Germinal center (tissue), 1 donor: ENCODE measurements at regions not wholly inside any gene's neighbourhood (a gene's known extent, or its start where the extent isn't known, plus 50 kb on each side); places are given as distances from the start of the nearest gene placed in this dataset.
"Not testable (repeated sequence)": the region's sequence is repeated elsewhere in the genome, so short reads cannot be mapped to it uniquely, and the experiment has no call there.

Experiments
- DNase-seq: peaks from one replicate; pipeline ENCODE4 v3.0.0; 2012; ENCODE audit warnings: mixed read lengths, low spot score

- DNase-seq, result no peak
These were observed 1403.8 kb upstream of the GOT2 start for GRCh38 chr16:60137891-60138290.

GRCh38 chr16:60127196-60127595, 1393.1 kb upstream of the GOT2 start:
- DNase-seq, result no peak

- DNase-seq, result not testable (repeated sequence)
These were observed 1392.0 kb upstream of the GOT2 start for GRCh38 chr16:60126115-60126514.

- no peak for DNase-seq
These were observed 1389.4 kb upstream of the GOT2 start for GRCh38 chr16:60123392-60124023.

GRCh38 chr16:60120586-60120985, 1386.5 kb upstream of the GOT2 start:
- no peak for DNase-seq

GRCh38 chr16:60110531-60110930, 1376.4 kb upstream of the GOT2 start:
- no peak for DNase-seq

- DNase-seq, result no peak
These were observed 1373.8 kb upstream of the GOT2 start for GRCh38 chr16:60107871-60108270.

GRCh38 chr16:60107437-60107836, 1373.3 kb upstream of the GOT2 start:
- DNase-seq, result no peak

GRCh38 chr16:60100371-60100770, 1366.3 kb upstream of the GOT2 start:
- DNase-seq, result no peak

- no peak for DNase-seq
These were observed 1357.4 kb upstream of the GOT2 start for GRCh38 chr16:60091529-60091928.

- DNase-seq, result no peak
These were observed 1357.0 kb upstream of the GOT2 start for GRCh38 chr16:60091071-60091470.

- DNase-seq, result no peak
These were observed 1353.4 kb upstream of the GOT2 start for GRCh38 chr16:60087530-60087929.

- DNase-seq, result not testable (repeated sequence)
These were observed 1344.7 kb upstream of the GOT2 start for GRCh38 chr16:60078819-60079218.

- DNase-seq, result no peak
These were observed 1343.7 kb upstream of the GOT2 start for GRCh38 chr16:60077861-60078260.

- DNase-seq, result no peak
These were observed 1340.3 kb upstream of the GOT2 start for GRCh38 chr16:60074378-60074777.

GRCh38 chr16:60073376-60073775, 1339.3 kb upstream of the GOT2 start:
- no peak for DNase-seq

- no peak for DNase-seq
These were observed 1329.9 kb upstream of the GOT2 start for GRCh38 chr16:60064026-60064425.

- no peak for DNase-seq
These were observed 1327.3 kb upstream of the GOT2 start for GRCh38 chr16:60061396-60061795.

GRCh38 chr16:60060731-60061130, 1326.6 kb upstream of the GOT2 start:
- DNase-seq, result no peak

- no peak for DNase-seq
These were observed 1325.0 kb upstream of the GOT2 start for GRCh38 chr16:60059141-60059540.

- DNase-seq, result no peak
These were observed 1307.6 kb upstream of the GOT2 start for GRCh38 chr16:60041671-60042070.

- no peak for DNase-seq
These were observed 1297.6 kb upstream of the GOT2 start for GRCh38 chr16:60031740-60032139.

GRCh38 chr16:60027351-60027750, 1293.2 kb upstream of the GOT2 start:
- no peak for DNase-seq

GRCh38 chr16:60013076-60013475, 1279.0 kb upstream of the GOT2 start:
- DNase-seq, result no peak

- no peak for DNase-seq
These were observed 1267.4 kb upstream of the GOT2 start for GRCh38 chr16:60001523-60001922.
